Fibroblast of skin of right biceps (primary cell): ENCODE measurements at regions not wholly inside any gene's neighbourhood (a gene's known extent, or its start where the extent isn't known, plus 50 kb on each side); places are given as distances from the start of the nearest gene placed in this dataset.

Experiments
- DNase-seq: peaks from one replicate; pipeline ENCODE4 v3.0.0-alpha.2; 2013

DNA sequence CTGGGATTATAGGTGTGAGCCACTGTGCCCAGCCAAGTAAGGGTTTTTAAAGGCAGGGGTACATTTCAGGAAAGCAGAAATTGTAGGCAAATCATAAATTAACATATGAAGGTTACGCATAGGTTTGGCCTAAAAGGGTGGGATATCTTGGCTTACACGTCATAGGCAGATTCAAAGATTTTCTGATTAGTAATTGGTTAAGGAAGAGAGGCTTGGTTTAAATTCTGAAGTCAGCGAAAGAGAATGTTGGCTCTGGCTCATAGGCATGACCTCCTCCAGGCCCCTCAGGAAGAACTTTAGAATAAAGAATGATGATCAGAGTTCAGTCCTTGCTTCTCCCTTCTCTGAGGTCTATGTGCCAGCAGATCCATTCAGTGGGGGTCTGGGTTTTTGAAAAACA, 124.8 kb upstream of the RBBP6 start:
- DNase-seq = no peak

DNA sequence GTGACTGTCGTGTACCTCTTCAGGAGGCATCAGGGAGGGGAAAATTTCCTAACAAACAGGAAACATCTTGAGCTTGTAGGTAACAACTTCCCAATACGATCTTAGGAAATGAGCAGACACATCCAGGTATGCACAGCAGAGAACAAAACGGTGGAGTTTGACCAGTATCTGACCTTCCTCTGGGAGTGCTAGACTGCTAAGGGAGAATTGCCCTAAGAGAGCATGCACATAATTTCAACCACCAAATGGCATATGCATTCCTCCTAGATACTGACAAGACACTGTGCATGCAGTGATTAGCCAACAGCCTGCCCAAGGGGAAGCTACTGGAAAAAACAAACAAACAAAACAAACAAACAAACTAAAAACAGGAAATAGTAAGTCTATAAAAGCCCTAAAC, 120.6 kb upstream of the RBBP6 start:
- no peak for DNase-seq

DNA sequence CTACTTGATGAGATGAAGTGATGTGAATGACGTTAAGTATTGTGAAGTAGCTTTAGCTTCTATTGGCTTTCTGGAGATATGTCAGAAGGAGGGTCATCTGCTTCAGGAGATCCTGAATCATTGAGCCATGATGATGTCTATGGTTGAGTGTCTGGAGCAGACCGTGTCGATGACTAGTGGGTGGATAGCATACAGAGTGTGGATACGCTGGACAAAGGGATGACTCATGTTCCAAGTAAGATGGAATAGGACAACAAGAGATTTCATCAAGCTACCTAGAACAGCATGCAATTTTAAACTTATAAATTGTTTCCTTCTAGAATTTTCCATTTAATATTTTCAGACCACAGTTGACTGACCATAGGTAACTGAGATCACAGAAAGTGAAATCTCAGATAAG, 116.1 kb upstream of the RBBP6 start:
- no peak for DNase-seq

DNA sequence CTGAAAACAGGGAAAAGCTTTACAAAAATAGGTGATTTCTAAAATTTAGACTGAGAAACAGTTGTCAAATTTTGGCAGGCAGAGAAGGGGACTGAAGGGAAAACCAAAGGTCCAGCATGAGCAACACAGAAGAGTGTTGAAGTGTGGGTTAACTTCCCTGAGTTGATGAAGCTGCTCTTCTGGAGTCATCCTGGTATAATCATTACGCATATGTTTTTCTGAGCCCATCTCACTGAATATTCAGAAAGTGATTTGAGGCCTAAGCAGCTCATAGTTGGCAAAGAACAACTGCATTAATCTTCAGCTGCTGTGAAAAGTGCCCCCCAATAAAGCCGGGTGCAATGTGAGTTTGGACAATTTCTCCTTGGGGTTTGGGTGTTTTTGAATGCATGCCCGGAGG, 115.0 kb upstream of the RBBP6 start:
- DNase-seq = no peak

DNA sequence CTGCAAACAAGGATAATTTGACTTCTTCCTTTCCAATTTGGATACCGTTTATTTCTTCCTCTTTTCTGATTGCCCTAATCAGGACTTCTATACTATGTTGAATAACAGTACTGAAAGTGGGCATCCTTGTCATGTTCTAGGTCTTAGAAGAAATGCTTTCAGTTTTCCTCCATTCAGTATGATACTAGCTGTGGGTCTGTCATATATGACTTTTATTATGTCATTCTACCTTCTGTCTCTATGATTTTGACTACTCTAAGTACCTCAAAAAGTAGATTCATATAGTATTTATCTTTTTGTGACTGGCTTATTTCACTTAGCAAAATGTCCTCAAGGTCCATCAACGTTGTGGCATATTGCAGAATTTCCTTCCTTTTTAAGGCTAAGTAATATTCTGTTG, 111.5 kb upstream of the RBBP6 start:
- DNase-seq = no peak

DNA sequence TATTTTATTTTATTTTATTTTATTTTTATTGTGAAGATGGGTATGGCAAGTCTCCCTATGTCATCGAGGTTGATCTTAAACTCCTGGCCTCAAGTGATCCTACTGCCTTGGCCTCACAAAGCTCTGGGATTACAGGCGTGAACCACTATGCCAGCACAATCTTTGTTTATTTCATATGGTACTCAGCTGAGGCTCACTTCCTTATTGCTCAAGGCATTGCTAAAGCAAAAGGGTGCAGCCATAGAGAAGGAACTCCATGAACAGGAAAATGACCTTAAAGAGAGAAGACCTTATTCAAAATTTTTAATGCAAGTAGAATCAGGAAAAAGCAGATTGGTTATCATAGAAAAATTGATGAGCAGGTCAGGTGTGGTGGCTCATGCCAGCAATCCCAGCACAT, 110.6 kb upstream of the RBBP6 start:
- no peak for DNase-seq

DNA sequence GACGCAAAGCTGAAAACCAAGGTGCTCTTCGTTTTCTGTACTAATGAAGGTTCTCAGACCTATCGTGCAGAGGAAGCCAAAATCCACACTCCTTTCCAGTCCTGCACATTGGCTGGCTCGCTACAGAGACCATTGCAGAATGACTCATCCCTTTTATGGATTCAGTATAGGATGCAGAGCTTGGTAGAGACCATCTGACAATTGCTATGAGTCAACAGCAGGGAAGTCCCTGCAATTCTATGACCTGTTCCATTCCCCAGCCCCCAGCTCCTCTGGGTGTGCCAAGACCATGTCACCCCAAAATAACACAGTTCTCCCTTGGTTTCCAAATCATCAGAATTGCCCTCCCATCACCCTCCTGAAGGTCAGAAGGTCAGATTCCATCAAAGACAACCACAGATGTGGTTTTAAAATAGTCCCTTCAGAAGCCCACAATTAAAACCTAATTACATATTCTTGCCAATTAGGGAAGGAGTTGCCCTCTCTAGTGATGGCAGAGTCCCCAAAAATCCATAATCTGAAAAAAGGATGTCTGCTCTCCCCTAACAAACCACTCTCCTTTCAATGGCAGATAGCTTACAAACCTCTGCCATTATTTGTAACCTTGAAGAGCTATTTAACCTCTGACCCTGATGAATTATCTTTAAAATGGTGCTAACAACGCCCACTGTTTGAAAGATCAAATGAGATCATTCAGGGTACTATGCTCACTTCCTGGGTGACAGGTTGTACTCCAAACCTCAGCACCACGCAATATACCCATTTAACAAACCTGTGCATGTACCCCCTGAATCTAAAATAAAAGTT, 108.2 kb upstream of the RBBP6 start:
- DNase-seq = peak; percentile 2

DNA sequence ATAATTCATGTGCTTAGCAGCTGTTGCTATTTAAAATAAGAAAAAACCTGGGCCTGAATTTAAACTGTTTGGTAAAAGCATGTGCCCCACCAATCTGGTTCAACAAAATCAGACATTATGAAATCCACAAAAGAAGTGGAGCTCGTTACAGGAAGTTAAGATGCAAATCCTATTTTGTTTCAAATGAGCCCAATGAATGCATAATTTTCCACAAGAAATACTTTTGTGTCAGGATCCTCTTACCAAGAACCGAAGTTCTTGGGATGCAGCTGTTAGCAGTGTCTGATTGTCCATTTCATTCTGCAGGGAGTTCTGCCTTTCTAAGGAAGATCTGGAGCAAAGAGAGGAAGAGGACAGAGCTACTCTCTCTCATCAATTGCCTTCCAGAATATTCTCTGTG, 105.7 kb upstream of the RBBP6 start:
- no peak for DNase-seq

DNA sequence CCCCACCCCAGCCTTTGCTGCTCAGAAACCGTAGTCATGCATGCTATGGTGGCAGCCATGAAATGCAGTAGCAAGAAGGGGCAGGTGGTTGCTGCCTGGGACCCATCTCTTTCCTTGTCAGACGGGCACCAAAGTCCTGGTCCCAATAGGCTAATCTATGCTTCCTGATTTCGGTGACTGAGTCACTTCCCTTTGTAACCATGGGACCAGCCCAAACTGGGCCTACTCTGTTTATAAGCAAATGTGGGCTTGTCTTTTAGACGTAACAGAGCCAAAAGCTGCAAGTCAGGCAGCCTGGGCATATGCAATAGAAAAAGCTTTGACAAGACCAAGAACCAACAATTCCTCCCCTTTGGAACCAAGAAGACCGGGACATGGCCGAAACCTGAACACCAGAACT, 99.1 kb upstream of the RBBP6 start:
- no peak for DNase-seq

DNA sequence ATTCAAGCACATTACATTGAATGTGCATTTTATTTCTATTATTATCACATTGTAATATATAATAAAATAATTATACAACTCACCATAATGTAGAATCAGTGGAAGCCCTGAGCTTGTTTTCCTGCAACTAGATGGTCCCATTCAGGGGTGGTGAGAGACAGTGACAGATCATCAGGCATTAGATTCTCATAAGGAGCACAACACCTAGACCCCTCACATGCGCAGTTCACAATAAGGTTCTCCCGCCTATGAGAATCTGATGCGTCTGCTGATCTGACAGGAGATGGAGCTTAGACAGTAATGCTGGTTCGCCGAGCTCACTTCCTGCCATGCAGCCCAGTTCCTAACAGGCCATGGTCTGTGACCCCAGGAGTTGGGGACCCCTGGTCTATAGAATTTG, 96.7 kb upstream of the RBBP6 start:
- DNase-seq = no peak

DNA sequence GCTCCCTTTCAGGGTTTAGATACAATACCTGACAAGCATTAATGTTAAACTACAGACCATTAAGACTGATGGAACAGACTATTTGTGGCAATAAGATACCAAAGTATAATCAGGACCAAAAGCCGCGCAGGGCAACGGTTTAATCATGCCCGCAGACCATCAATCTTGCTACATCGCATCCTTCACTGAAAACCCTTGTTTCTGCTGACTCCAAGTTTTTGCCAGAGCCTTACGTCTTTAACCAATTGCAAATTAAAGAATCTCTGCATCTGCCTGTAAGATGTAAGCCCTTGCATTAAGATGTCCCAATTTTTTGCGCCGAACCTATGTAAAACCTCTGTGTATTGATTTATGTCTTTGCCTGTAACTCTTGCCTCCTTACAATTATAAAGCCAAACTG, 94.2 kb upstream of the RBBP6 start:
- DNase-seq = no peak

DNA sequence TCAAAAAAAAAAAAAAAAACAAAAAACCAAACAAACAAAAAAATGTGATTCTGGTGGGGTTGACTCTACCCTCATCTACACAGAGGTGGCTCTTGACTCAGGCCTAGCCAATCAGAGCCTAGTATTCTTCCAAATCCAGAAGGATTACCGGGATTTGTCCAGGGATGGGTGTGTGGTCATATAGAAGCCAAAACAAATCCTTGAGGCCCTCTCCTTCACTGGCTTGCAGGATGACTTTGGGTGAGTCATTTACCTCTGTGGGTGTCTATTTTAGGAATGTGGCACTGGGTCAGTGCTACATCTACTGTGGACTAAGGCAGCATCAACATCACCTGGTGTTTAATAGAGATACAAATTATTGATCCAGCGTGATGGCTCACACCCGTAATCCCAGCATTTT, 93.2 kb upstream of the RBBP6 start:
- DNase-seq = no peak

DNA sequence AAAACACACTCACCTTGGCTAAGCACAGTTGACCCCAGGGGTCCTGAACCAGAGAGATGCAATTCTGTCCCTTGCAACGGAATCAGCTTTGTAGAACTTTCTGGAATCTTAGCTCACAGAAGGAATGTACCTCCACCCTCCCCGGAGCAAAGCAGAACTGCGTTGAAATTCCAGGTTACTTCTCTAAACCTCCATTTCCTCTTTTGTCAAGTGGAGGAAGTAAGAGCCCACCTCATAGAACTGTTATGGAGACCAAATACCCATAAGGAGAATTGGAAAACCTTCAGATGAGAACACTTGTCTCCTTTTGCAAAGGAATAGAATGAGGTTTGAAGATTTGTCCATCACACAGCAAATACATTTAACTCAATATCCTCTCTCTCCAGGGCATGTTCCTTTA, 86.6 kb upstream of the RBBP6 start:
- no peak for DNase-seq

DNA sequence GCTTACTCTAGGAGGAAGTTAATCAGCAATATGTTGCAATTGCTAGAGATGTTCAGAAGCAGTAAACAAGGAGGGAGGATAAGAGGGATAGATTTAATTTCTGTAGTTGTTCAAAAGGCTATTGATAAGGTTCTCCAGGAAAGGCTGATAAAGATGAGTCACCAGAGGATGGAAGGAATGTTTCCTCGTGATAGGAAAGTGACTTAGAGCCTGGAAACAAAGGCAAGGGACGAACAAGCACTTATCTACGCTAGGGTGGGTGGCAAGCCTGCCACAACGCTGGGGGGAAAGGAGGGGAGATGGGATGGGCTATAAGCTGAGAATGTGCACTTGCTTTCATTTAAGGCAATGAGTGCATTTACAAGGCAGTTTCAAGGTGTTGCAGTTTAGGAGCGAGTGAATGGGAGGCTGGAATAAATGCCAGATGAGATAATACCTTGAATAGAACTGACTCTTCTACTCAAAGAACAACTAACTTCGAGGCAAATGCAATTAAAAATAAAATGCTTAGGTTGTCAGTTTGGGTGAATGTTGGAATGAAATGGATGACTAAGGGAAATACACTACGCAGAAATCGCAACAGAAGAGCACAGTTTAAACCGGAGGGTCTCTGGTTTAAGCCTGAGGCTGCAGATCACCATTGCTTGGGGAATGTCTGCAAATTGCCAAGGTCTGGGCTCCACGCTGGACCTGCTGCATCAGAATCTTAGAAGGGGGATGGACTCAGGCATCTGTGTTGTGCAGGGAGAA, 76.0 kb upstream of the RBBP6 start:
- DNase-seq = no peak

DNA sequence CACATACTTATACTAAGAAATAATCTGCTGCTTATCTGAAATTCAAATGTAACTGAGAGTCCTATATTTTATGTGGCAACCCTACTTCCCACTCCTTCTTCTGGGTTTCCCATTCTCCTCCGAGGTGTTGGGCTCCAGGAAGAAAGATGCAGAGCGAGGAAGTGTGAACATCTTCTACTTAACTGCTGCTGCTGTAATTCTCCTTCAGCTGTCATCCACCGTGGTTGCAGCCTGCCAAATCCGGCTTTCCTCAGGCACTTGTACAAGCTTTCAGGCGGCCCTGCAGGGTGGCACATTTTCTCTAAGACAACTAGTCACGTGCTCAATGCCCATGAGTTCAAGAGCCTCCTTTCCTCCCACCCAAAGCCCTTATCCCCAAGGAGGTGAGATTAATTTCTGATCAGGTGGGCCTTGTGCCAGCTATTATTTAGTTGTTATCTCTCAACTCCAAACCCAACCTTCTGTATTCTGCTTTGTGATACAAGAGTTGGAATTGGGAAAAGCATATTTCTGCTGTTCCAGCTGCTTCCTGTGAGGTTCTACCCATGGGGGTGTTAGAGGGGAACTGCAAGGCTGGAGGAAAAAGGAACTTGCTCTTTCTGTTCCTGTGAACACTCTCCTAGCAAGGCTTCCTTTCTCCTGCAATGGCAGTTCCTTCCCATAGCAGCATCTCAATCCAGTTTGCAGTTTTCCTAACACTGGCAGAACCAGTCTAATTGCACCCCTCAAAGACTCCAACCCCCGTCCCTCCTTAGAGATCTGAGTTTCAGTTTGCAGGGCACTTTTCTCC, 67.6 kb upstream of the RBBP6 start:
- no peak for DNase-seq

DNA sequence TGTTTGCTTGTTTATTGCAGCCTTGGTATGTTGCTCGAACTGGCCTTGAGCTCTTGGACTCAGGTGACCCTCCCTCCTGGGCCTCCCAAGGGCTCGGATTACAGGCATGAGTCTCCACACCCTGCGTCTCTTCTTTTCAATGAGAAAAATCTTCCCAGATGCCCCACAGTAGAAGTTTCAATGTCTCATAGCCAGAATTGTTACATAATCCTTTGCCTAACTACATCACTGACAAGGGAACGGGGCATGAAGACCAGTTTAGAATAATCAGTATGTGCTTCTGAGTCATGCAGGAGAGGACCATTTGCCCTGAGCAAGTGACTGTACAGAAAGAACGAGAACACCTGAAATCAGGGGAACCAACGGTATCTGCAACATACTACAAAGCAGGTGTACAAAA, 61.9 kb upstream of the RBBP6 start:
- DNase-seq = no peak

DNA sequence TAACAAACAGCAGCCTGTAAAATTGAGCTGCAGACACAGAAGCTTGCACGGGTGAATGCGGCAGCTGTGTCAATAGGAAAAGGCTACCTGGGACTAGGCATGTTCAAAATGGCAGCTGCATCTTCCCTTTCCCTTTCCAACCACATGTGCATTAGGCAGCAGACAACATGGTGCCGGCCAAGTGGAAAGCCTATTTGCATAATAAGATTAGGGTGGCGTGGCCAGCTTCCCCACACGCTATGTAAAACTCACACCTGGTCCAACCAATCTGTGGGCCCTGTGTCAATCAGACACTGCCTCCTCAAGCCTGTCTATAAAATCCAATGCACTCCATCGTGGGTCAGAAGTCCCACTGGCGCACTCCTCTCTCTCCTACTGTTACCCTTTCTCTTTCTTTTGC, 61.0 kb upstream of the RBBP6 start:
- DNase-seq = no peak

DNA sequence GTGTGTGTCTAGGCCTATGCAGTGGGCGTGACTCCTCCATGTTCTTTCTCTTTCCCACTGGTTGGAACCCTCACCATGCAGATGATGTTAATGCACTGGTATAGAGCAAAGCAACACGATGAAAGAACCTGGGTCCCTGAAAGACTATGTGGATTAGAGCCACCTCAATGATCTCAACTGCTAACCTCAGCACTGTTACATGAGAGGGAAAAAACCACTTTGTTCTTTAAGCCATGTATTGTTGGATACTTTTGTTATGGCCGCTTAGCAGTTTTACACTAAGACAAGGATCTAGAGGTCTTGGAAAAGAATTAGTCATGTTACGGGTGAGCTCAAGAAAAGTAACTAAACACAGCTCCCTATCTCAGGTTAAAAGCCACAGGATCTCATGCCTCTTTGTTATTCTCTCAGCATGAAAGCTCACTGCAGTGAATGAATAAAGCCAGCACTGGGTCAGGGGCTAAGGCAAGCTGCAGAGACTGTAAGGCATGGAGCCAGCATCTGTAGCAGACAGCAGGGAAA, 56.6 kb upstream of the RBBP6 start:
- no peak for DNase-seq

DNA sequence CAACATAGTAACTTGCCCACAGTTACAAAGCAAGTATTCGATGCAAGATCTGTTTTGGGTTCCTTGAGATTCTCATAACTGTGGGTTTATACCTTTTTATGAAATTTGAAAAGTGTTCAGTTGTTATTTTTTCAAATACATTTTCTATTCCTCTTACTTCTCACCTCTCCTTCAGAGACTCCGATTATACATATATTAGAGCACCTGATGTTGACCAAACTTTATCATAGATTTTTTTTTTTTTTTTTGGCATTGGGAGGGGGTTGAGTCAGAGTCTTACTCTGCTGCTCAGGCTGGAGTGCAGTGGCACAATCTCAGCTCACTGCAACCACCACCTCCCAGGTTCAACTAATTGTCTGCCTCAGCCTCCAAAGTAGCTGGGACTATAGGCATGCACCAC, 51.3 kb upstream of the RBBP6 start:
- DNase-seq = no peak
